Occipital lobe (tissue), 1 donor: ENCODE measurements at regions not wholly inside any gene's neighbourhood (a gene's known extent, or its start where the extent isn't known, plus 50 kb on each side); places are given as distances from the start of the nearest gene placed in this dataset.

Source experiments
- DNase-seq: peaks from one replicate; lab custom pipeline; 2025; lab: John Stamatoyannopoulos, UW

- DNase-seq: no peak
Observed at GRCh38 chr4:14428125-14428524, 574.2 kb upstream of the CPEB2 start.

- no peak for DNase-seq
Observed at GRCh38 chr4:14431155-14432134, 570.8 kb upstream of the CPEB2 start.

GRCh38 chr4:14434483-14434882 is 567.8 kb upstream of the CPEB2 start:
- DNase-seq: no peak

GRCh38 chr4:14434916-14435315 is 567.4 kb upstream of the CPEB2 start:
- DNase-seq: no peak

GRCh38 chr4:14441561-14441960 is 560.7 kb upstream of the CPEB2 start:
- no peak for DNase-seq

- DNase-seq: no peak
Observed at GRCh38 chr4:14445882-14446281, 556.4 kb upstream of the CPEB2 start.

- DNase-seq: no peak
Observed at GRCh38 chr4:14446311-14446710, 556.0 kb upstream of the CPEB2 start.

GRCh38 chr4:14446904-14447303 is 555.4 kb upstream of the CPEB2 start:
- DNase-seq: no peak

GRCh38 chr4:14449308-14449707 is 553.0 kb upstream of the CPEB2 start:
- DNase-seq: no peak

- DNase-seq: no peak
Observed at GRCh38 chr4:14452001-14452400, 550.3 kb upstream of the CPEB2 start.

- DNase-seq: no peak
Observed at GRCh38 chr4:14452764-14453163, 549.5 kb upstream of the CPEB2 start.

- DNase-seq: no peak
Observed at GRCh38 chr4:14458463-14458862, 543.8 kb upstream of the CPEB2 start.

GRCh38 chr4:14465057-14465456 is 537.2 kb upstream of the CPEB2 start:
- no peak for DNase-seq

GRCh38 chr4:14465507-14465906 is 536.8 kb upstream of the CPEB2 start:
- DNase-seq: no peak

- no peak for DNase-seq
Observed at GRCh38 chr4:14478504-14478903, 523.8 kb upstream of the CPEB2 start.

- no peak for DNase-seq
Observed at GRCh38 chr4:14496408-14496807, 505.9 kb upstream of the CPEB2 start.

- no peak for DNase-seq
Observed at GRCh38 chr4:14496969-14497368, 505.3 kb upstream of the CPEB2 start.

GRCh38 chr4:14504162-14504561 is 498.1 kb upstream of the CPEB2 start:
- no peak for DNase-seq

GRCh38 chr4:14513471-14513870 is 488.8 kb upstream of the CPEB2 start:
- no peak for DNase-seq

GRCh38 chr4:14515556-14515955 is 486.7 kb upstream of the CPEB2 start:
- no peak for DNase-seq

- DNase-seq: no peak
Observed at GRCh38 chr4:14518136-14518535, 484.1 kb upstream of the CPEB2 start.

- no peak for DNase-seq
Observed at GRCh38 chr4:14520171-14520570, 482.1 kb upstream of the CPEB2 start.

GRCh38 chr4:14524276-14524675 is 478.0 kb upstream of the CPEB2 start:
- no peak for DNase-seq
